Trophoblast cell (in vitro differentiated cells and primary cell): ENCODE measurements at regions not wholly inside any gene's neighbourhood (a gene's known extent, or its start where the extent isn't known, plus 50 kb on each side); places are given as distances from the start of the nearest gene placed in this dataset.

Experiments used
- DNase-seq, 2 donors: peaks; one replicate each; pipeline ENCODE4 v3.0.0-alpha.2; 2016
- H2AFZ ChIP-seq: 2 replicates; pipeline ENCODE4 v1.6.1; 2013; ENCODE audit warnings: low read length, moderate library complexity, mild to moderate bottlenecking; ENCODE audit not compliant: insufficient read depth, poor library complexity
- H2AK5ac ChIP-seq: 2 replicates; pipeline ENCODE4 v1.6.1; 2013; ENCODE audit warnings: mild to moderate bottlenecking, low read length
- H2BK120ac ChIP-seq: 2 replicates; pipeline ENCODE4 v1.6.1; 2013; ENCODE audit warnings: low read length, mild to moderate bottlenecking, moderate library complexity; ENCODE audit not compliant: insufficient read depth, poor library complexity
- H2BK12ac ChIP-seq: 2 replicates; pipeline ENCODE4 v1.6.1; 2013; ENCODE audit warnings: mild to moderate bottlenecking, low read length, moderate library complexity
- H2BK5ac ChIP-seq: 2 replicates; pipeline ENCODE4 v1.6.1; 2013; ENCODE audit warnings: low read length, low read depth, moderate library complexity, mild to moderate bottlenecking; ENCODE audit not compliant: poor library complexity
- H3K14ac ChIP-seq: 2 replicates; pipeline ENCODE4 v1.6.1; 2013; ENCODE audit warnings: mild to moderate bottlenecking, low read length
- H3K18ac ChIP-seq: 2 replicates; pipeline ENCODE4 v1.6.1; 2013; ENCODE audit warnings: mild to moderate bottlenecking, low read length
- H3K23ac ChIP-seq: 2 replicates; pipeline ENCODE4 v1.6.1; 2013; ENCODE audit warnings: low read length
- H3K27ac ChIP-seq: 2 replicates; pipeline ENCODE4 v1.5.1; 2013; ENCODE audit warnings: low read depth, mild to moderate bottlenecking, inconsistent platforms, low read length, moderate library complexity
- H3K27me3 ChIP-seq: 2 replicates; pipeline ENCODE4 v1.6.1; 2013; ENCODE audit warnings: inconsistent platforms, mild to moderate bottlenecking, low read length, moderate library complexity; ENCODE audit not compliant: insufficient read depth
- H3K36me3 ChIP-seq, 2 experiments: 1 replicate in 1 of 2; 2 replicates in 1 of 2; pipeline ENCODE4 v1.6.1; 2013; ENCODE audit warnings: low read length in 2 of 2, mild to moderate bottlenecking in 2 of 2, moderate library complexity in 1 of 2; ENCODE audit not compliant: insufficient read depth in 2 of 2, control insufficient read depth in 1 of 2
- H3K4ac ChIP-seq: 2 replicates; pipeline ENCODE4 v1.6.1; 2013; ENCODE audit warnings: low read depth, mild to moderate bottlenecking, low read length, moderate library complexity
- H3K4me1 ChIP-seq, 2 experiments: 1 replicate in 1 of 2; 2 replicates in 1 of 2; pipeline ENCODE4 v1.6.1; 2013; ENCODE audit warnings: low read length in 2 of 2, mild to moderate bottlenecking in 2 of 2, moderate library complexity in 1 of 2; ENCODE audit not compliant: insufficient read depth in 2 of 2, control insufficient read depth in 1 of 2
- H3K4me2 ChIP-seq: 2 replicates; pipeline ENCODE4 v1.6.1; 2013; ENCODE audit warnings: inconsistent platforms, mild to moderate bottlenecking, low read length, moderate library complexity
- H3K4me3 ChIP-seq: 2 replicates; pipeline ENCODE4 v1.5.1; 2013; ENCODE audit warnings: mild to moderate bottlenecking, low read depth, low read length, inconsistent platforms
- H3K79me1 ChIP-seq: one replicate; pipeline ENCODE4 v1.6.1; 2013; ENCODE audit warnings: low read length
- H3K79me2 ChIP-seq: 2 replicates; pipeline ENCODE4 v1.6.1; 2013; ENCODE audit warnings: low read length, mild to moderate bottlenecking; ENCODE audit not compliant: control insufficient read depth, insufficient read depth, poor library complexity
- H3K9ac ChIP-seq: 2 replicates; pipeline ENCODE4 v1.6.1; 2013; ENCODE audit warnings: mild to moderate bottlenecking, low read length
- H3K9me3 ChIP-seq: 2 replicates; pipeline ENCODE4 v1.6.1; 2013; ENCODE audit warnings: low read depth, mild to moderate bottlenecking, control low read depth, inconsistent platforms, low read length; ENCODE audit not compliant: insufficient read depth
- H4K12ac ChIP-seq: 2 replicates; pipeline ENCODE4 v1.6.1; 2013; ENCODE audit warnings: low read depth, mild to moderate bottlenecking, low read length, moderate library complexity
- H4K8ac ChIP-seq: 2 replicates; pipeline ENCODE4 v1.6.1; 2013; ENCODE audit warnings: low read depth, mild to moderate bottlenecking, low read length, moderate library complexity
- H4K91ac ChIP-seq: one replicate; pipeline ENCODE4 v1.6.1; 2013; ENCODE audit warnings: low read depth, mild to moderate bottlenecking, low read length, moderate library complexity
- WGBS: extraction: QIAGEN DNeasy Blood & Tissue Kit; methylation state at CpG from one replicate; pipeline ENCODE4 v1.1.7; 2013; ENCODE audit warnings: missing lambda C conversion rate; ENCODE audit not compliant: insufficient read length, insufficient coverage; ENCODE audit errors: extremely low coverage; 5-methylcytosine and 5-hydroxymethylcytosine counted together

- Histone ChIP-seq H3K27me3 (no peaks in the 10 kb centered on the region), H4K91ac (no peak overlapping the region), H3K14ac (no peak overlapping the region), H3K9ac (no peak overlapping the region), H3K4me2 (no peak overlapping the region), H3K4me3 (no peak overlapping the region), H2BK5ac (no peak overlapping the region), H3K9me3 (no peaks in the 10 kb centered on the region), H3K79me1 (no peaks in the 10 kb centered on the region), H4K12ac (no peak overlapping the region), H2AK5ac (no peak overlapping the region), H2BK120ac (no peak overlapping the region), H3K79me2 (no peaks in the 10 kb centered on the region), H3K23ac (no peak overlapping the region), H4K8ac (no peak overlapping the region), H3K4ac (no peak overlapping the region), H3K4me1 (no peaks in the 10 kb centered on the region), H3K18ac (no peak overlapping the region), H3K27ac (no peak overlapping the region), H3K36me3 (no peaks in the 10 kb centered on the region), H2AFZ (no peak overlapping the region), H2BK12ac (no peak overlapping the region)
- DNase-seq: no peak
- WGBS: no CpG with 5 or more reads among the region's 5 CpGs
Observed at GRCh38 chr14:54048736-54049135, 92.1 kb upstream of the BMP4 start.

DNA sequence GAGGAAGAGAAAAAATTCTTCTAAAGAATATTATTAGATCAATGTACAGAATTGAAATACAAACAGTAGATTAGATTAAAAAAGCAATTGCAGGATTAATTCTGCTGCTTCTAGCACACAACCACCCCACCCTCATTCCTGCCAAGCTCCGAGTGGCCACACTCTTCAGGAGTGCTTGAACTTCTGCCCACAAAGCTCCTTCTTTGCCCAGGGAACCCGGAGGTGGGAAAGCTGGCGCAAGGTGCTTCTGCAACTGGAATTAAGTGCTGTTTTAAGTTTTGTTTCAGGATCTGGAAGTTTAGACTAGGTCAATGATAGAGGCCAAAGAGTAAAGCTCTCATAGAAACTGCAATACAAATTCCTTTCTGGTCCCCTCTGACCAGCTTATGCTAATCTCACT, 94.1 kb upstream of the BMP4 start:
- no peak overlapping the region for H3K18ac ChIP-seq
- no peak overlapping the region for H3K14ac ChIP-seq
- no peak for DNase-seq
- no peaks in the 10 kb centered on the region for H3K79me1 ChIP-seq
- peak overlapping the region; percentile 43 for H3K9ac ChIP-seq
- no peak overlapping the region for H4K8ac ChIP-seq
- H3K23ac ChIP-seq: no peak overlapping the region
- H4K91ac ChIP-seq: no peak overlapping the region
- H2BK120ac ChIP-seq: no peak overlapping the region
- no peaks in the 10 kb centered on the region for H3K79me2 ChIP-seq
- H3K4ac ChIP-seq: no peak overlapping the region
- H2AFZ ChIP-seq: no peak overlapping the region
- no peaks in the 10 kb centered on the region for H3K9me3 ChIP-seq
- no peak overlapping the region for H4K12ac ChIP-seq
- no peak overlapping the region for H3K4me2 ChIP-seq
- no peaks in the 10 kb centered on the region for H3K4me1 ChIP-seq
- WGBS: no CpG with 5 or more reads among the region's 3 CpGs
- H2AK5ac ChIP-seq: no peak overlapping the region
- no peaks in the 10 kb centered on the region for H3K27me3 ChIP-seq
- H2BK5ac ChIP-seq: no peak overlapping the region
- no peak overlapping the region for H3K27ac ChIP-seq
- H3K36me3 ChIP-seq: no peaks in the 10 kb centered on the region
- no peak overlapping the region for H3K4me3 ChIP-seq
- no peak overlapping the region for H2BK12ac ChIP-seq

GRCh38 chr14:54052696-54053385, 96.2 kb upstream of the BMP4 start:
- no peak overlapping the region for H2AFZ ChIP-seq
- WGBS: no CpG with 5 or more reads among the region's 2 CpGs
- H3K27me3 ChIP-seq: no peaks in the 10 kb centered on the region
- no peak overlapping the region for H3K14ac ChIP-seq
- H3K4me2 ChIP-seq: no peak overlapping the region
- H3K79me1 ChIP-seq: no peaks in the 10 kb centered on the region
- no peak overlapping the region for H2BK5ac ChIP-seq
- no peaks in the 10 kb centered on the region for H3K9me3 ChIP-seq
- no peak overlapping the region for H3K4ac ChIP-seq
- H3K27ac ChIP-seq: no peak overlapping the region
- H2BK12ac ChIP-seq: no peak overlapping the region
- H3K9ac ChIP-seq: no peak overlapping the region
- no peak overlapping the region for H2AK5ac ChIP-seq
- H4K91ac ChIP-seq: no peak overlapping the region
- no peaks in the 10 kb centered on the region for H3K4me1 ChIP-seq
- no peak overlapping the region for H4K12ac ChIP-seq
- no peaks in the 10 kb centered on the region for H3K36me3 ChIP-seq
- no peak for DNase-seq
- H3K23ac ChIP-seq: no peak overlapping the region
- no peak overlapping the region for H3K4me3 ChIP-seq
- H4K8ac ChIP-seq: no peak overlapping the region
- H3K79me2 ChIP-seq: no peaks in the 10 kb centered on the region
- no peak overlapping the region for H3K18ac ChIP-seq
- H2BK120ac ChIP-seq: no peak overlapping the region

GRCh38 chr14:54053386-54053745, 96.7 kb upstream of the BMP4 start:
- Histone ChIP-seq H3K4me3 (no peak overlapping the region), H3K4ac (no peak overlapping the region), H3K4me1 (no peaks in the 10 kb centered on the region), H3K23ac (no peak overlapping the region), H3K27ac (no peak overlapping the region), H4K8ac (no peak overlapping the region), H3K14ac (no peak overlapping the region), H2BK120ac (no peak overlapping the region), H2AK5ac (no peak overlapping the region), H3K18ac (no peak overlapping the region), H3K36me3 (no peaks in the 10 kb centered on the region), H3K4me2 (no peak overlapping the region), H2BK12ac (no peak overlapping the region), H3K9ac (no peak overlapping the region), H2BK5ac (no peak overlapping the region), H4K91ac (no peak overlapping the region), H4K12ac (no peak overlapping the region), H3K79me1 (no peaks in the 10 kb centered on the region), H2AFZ (no peak overlapping the region), H3K27me3 (no peaks in the 10 kb centered on the region), H3K9me3 (no peaks in the 10 kb centered on the region), H3K79me2 (no peaks in the 10 kb centered on the region)
- WGBS: no CpG with 5 or more reads among the region's 2 CpGs
- no peak for DNase-seq
